IMR-90 (cell line): ENCODE measurements at regions not wholly inside any gene's neighbourhood (a gene's known extent, or its start where the extent isn't known, plus 50 kb on each side); places are given as distances from the start of the nearest gene placed in this dataset.

Experiments
- BHLHE40 ChIP-seq: fragments of 150-350 bp; IDR thresholded peaks from 2 replicates; pipeline ENCODE4 v1.6.1; 2016; ENCODE audit warnings: mild to moderate bottlenecking, low read depth, low read length
- CEBPB ChIP-seq: IDR thresholded peaks from 2 replicates; pipeline ENCODE4 v1.6.1; 2012; ENCODE audit warnings: low read depth, low read length, improper control_type of control experiment
- CTCF ChIP-seq: conservative IDR thresholded peaks from 2 replicates; pipeline ENCODE4 v1.5.1; 2012; ENCODE audit warnings: mild to moderate bottlenecking, low read depth, low read length, improper control_type of control experiment
- ELK1 ChIP-seq: fragments of 150-350 bp; IDR thresholded peaks from 2 replicates; pipeline ENCODE4 v1.6.1; 2016; ENCODE audit warnings: low read depth, mild to moderate bottlenecking, low read length, moderate library complexity, borderline replicate concordance
- FOS ChIP-seq: fragments of 150-350 bp; IDR thresholded peaks from 2 replicates; pipeline ENCODE4 v1.6.1; 2016; ENCODE audit warnings: low read depth, low read length
- MAFK ChIP-seq: IDR thresholded peaks from 2 replicates; pipeline ENCODE4 v1.6.1; 2012; ENCODE audit warnings: low read depth, low read length, improper control_type of control experiment
- MAZ ChIP-seq: IDR thresholded peaks from 2 replicates; pipeline ENCODE4 v1.6.1; 2012; ENCODE audit warnings: low read depth, mild to moderate bottlenecking, low read length, improper control_type of control experiment, moderate library complexity, borderline replicate concordance
- MXI1 ChIP-seq: IDR thresholded peaks from 2 replicates; pipeline ENCODE4 v1.6.1; 2012; ENCODE audit warnings: low read depth, mild to moderate bottlenecking, low read length, moderate library complexity, borderline replicate concordance
- NFE2L2 ChIP-seq: fragments of 150-350 bp; IDR thresholded peaks from 2 replicates; pipeline ENCODE4 v1.6.1; 2016; ENCODE audit warnings: low read depth, mild to moderate bottlenecking, low read length
- POLR2A ChIP-seq: IDR thresholded peaks from 2 replicates; pipeline ENCODE4 v1.6.1; 2012; ENCODE audit warnings: mild to moderate bottlenecking, low read depth, low read length
- RAD21 ChIP-seq: IDR thresholded peaks from 2 replicates; pipeline ENCODE4 v1.6.1; 2012; ENCODE audit warnings: low read length, improper control_type of control experiment
- RCOR1 ChIP-seq: IDR thresholded peaks from 2 replicates; pipeline ENCODE4 v1.6.1; 2012; ENCODE audit warnings: mild to moderate bottlenecking, low read length, improper control_type of control experiment; ENCODE audit not compliant: insufficient replicate concordance
- RFX5 ChIP-seq: IDR thresholded peaks from 2 replicates; pipeline ENCODE4 v1.8.0; 2012; ENCODE audit warnings: low read depth, mild to moderate bottlenecking, low read length, moderate library complexity
- USF2 ChIP-seq: fragments of 150-350 bp; IDR thresholded peaks from 2 replicates; pipeline ENCODE4 v1.6.1; 2017; ENCODE audit warnings: mild to moderate bottlenecking, antibody characterized with exemption, low read length, low read depth

- TF ChIP-seq MXI1 (no peak), CTCF (no peak), POLR2A (peak; percentile 43; the same call in 1 of the 2 replicates), NFE2L2 (no peak), RCOR1 (no peak), RFX5 (no peak), FOS (no peak), USF2 (no peak), MAFK (no peak), CEBPB (no peak), BHLHE40 (no peak), RAD21 (no peak), ELK1 (no peak), MAZ (no peak)
These were observed 101.5 kb downstream of the CEBPB start for GRCh38 chr20:50292079-50292590.
